ENCODE measurements at regions not wholly inside any gene's neighbourhood (a gene's known extent, or its start where the extent isn't known, plus 50 kb on each side); places are given as distances from the start of the nearest gene placed in this dataset.
"Not testable (repeated sequence)": the region's sequence is repeated elsewhere in the genome, so short reads cannot be mapped to it uniquely, and the experiment has no call there.

GRCh38 chr5:135266303-135266635 is 132.8 kb downstream of the MACROH2A1 start:
- DNase-seq = no peak
- 66 to 77% (median 76%) methylated on average over 6 of the region's 6 CpGs for WGBS, 3 donors
- peak overlapping the region in 1 of 3 donors; percentile 29 for H3K27ac ChIP-seq (ENCODE audit: low read depth in 1 of 3, low read length in 2 of 3)
- no peak overlapping the region for H3K4me3 ChIP-seq (ENCODE audit: low read depth in 1 of 3, low read length in 3 of 3)
- H3K36me3 ChIP-seq (ENCODE audit: control insufficient read depth in 3 of 3, insufficient read depth in 2 of 3, low read depth in 1 of 3, low read length in 3 of 3) = no peaks in the 10 kb centered on the region
- H3K27me3 ChIP-seq (ENCODE audit: control insufficient read depth in 3 of 3, insufficient read depth in 3 of 3, low read length in 3 of 3) = no peaks in the 10 kb centered on the region
- no peak for FAIRE-seq
- no peaks in the 10 kb centered on the region for H3K9me3 ChIP-seq (ENCODE audit: control insufficient read depth in 2 of 2, insufficient read depth in 1 of 2, low read depth in 1 of 2, low read length in 1 of 2)
- H3K4me1 ChIP-seq (ENCODE audit: control insufficient read depth in 3 of 3, insufficient read depth in 2 of 3, low read depth in 1 of 3, low read length in 2 of 3) = peaks cover 0 to 3% (median 0%) of the 10 kb centered on the region in 3 donors

DNA sequence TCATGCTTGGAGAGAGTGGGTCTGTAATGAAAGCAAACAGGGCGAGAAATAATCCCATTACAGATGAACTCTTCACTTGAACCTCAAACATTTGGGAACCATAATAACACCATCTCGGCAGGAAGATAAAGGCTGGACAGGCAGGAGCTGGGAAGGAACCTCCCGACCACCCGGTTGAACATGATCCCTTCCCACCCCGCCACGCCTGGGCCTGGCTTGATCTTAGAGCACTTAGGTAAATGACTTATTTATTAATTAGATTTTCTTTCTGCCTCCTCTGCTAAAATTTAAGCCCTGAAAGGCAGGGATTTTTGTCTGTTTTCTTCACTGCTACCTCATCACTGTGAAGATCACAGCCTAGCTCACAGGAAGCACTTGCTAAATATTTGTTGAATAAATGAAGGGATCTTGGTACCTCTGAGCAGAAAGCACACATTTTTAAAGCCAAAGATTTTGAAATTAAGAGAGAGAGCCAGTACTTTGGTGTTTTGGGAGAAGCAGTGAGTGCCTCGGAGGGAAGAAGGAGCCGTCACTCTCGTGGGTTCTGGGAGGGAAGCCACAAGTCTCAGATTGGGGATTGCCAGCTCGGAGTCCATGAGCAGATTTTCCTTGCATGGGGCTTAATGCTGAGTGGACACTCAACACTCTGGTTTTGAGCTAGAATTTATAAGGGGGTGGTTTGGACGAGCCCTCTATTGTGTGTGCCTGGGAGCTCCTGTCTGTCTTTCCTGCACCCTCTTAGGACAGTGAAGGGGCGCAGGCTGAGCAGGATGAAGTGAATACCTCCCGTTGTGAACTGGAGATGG is 133.3 kb downstream of the MACROH2A1 start:
- no peak for DNase-seq
- WGBS, 3 donors = 63 to 75% (median 70%) methylated on average over 13 of the region's 13 CpGs
- Histone ChIP-seq H3K27ac (ENCODE audit: low read depth in 1 of 3, low read length in 2 of 3) (peak overlapping the region in 1 of 3 donors; percentile 35), H3K27me3 (ENCODE audit: control insufficient read depth in 3 of 3, insufficient read depth in 3 of 3, low read length in 3 of 3) (no peaks in the 10 kb centered on the region), H3K9me3 (ENCODE audit: control insufficient read depth in 2 of 2, insufficient read depth in 1 of 2, low read depth in 1 of 2, low read length in 1 of 2) (no peaks in the 10 kb centered on the region), H3K4me3 (ENCODE audit: low read depth in 1 of 3, low read length in 3 of 3) (no peak overlapping the region), H3K36me3 (ENCODE audit: control insufficient read depth in 3 of 3, insufficient read depth in 2 of 3, low read depth in 1 of 3, low read length in 3 of 3) (no peaks in the 10 kb centered on the region), H3K4me1 (ENCODE audit: control insufficient read depth in 3 of 3, insufficient read depth in 2 of 3, low read depth in 1 of 3, low read length in 2 of 3) (peaks cover 0 to 3% (median 0%) of the 10 kb centered on the region in 3 donors)
- no peak for FAIRE-seq

DNA sequence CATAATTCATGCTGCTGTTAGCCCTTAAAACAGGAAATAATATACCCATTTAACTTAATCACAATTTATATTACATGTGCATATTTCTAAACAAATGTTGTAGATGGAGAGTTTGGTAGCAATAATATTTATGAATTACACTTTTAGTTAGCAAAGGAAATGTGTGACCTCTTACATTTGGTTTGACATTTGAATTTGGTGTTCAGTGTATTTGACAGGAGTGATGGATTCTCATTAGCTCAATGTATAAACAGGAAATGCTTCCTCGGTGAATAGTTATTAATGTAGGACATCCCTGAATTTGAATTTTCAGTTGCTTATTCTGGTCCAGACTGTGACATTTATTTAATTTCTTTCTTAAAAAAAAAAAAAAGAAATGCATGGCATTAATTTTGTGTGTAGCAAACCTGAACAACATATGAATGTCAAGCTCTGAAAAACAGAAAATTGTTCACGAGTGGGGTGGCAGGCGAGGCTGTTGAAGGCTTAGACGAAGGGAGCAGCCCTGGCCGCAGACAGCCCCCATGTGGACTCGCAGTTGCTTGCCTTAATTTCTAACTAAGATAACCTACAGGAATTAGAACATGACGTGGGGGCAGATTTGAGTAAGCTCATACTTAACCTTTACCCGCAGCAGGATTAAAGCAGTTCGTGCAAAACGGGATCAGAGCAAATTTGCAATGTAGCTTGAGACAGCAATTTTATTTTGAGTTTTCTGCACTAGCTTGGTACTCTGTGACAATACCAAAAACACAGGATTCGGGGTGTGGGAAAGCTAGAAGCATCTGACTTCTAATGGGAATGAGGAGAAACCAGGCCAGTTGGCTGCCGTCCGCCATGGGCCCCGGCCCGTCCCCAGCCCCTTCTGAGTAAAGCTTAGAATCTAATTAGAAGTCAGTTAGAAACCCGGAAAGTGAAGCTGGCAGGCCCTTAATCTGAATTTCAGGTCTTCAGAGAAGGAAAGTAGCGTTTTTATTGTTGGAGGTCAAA is 134.3 kb downstream of the MACROH2A1 start:
- Histone ChIP-seq H3K9me3 (ENCODE audit: control insufficient read depth in 2 of 2, insufficient read depth in 1 of 2, low read depth in 1 of 2, low read length in 1 of 2) (no peaks in the 10 kb centered on the region), H3K36me3 (ENCODE audit: control insufficient read depth in 3 of 3, insufficient read depth in 2 of 3, low read depth in 1 of 3, low read length in 3 of 3) (no peaks in the 10 kb centered on the region), H3K27ac (ENCODE audit: low read depth in 1 of 3, low read length in 2 of 3) (peak overlapping the region in 1 of 3 donors; percentile 54), H3K4me3 (ENCODE audit: low read depth in 1 of 3, low read length in 3 of 3) (no peak overlapping the region), H3K27me3 (ENCODE audit: control insufficient read depth in 3 of 3, insufficient read depth in 3 of 3, low read length in 3 of 3) (no peaks in the 10 kb centered on the region), H3K4me1 (ENCODE audit: control insufficient read depth in 3 of 3, insufficient read depth in 2 of 3, low read depth in 1 of 3, low read length in 2 of 3) (peaks cover 0 to 3% (median 0%) of the 10 kb centered on the region in 3 donors)
- FAIRE-seq (no peak), DNase-seq (no peak)
- WGBS, 3 donors = 46 to 64% (median 58%) methylated on average over 17 of the region's 17 CpGs

DNA sequence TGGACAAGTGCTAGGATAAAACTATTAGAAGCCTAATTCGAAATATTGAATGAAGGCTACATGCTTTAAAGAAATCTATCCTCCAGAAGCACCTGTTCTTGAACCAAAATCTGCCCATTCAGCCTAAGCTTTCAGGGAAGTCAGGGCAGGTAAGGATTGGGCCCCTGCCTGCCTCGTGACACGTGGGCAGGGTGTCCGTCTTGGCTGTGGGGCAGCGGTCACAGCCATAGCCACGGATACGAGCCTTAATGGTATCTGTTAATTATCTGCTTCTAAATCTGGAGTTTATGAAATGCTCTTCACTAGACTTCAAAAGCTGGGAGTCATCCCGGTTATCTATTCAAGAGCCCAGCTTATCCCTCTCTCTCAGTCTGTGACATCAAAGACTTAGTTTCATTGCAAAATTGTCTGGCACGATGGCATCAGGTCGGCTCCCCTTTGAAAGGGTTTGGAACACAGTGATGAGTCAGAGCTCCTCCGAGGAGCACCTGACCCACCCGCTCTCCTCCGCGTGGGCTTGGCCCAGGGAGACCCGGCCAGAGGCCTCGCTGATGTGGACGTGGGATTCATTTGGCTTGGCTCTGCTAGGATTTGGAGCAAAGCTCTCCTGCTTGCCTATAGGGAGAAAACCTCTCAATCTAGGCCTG is 135.9 kb downstream of the MACROH2A1 start:
- FAIRE-seq (no peak), DNase-seq (no peak)
- no peak overlapping the region for H3K4me3 ChIP-seq (ENCODE audit: low read depth in 1 of 3, low read length in 3 of 3)
- H3K27me3 ChIP-seq (ENCODE audit: control insufficient read depth in 3 of 3, insufficient read depth in 3 of 3, low read length in 3 of 3) = no peaks in the 10 kb centered on the region
- H3K9me3 ChIP-seq (ENCODE audit: control insufficient read depth in 2 of 2, insufficient read depth in 1 of 2, low read depth in 1 of 2, low read length in 1 of 2) = no peaks in the 10 kb centered on the region
- no peaks in the 10 kb centered on the region for H3K36me3 ChIP-seq (ENCODE audit: control insufficient read depth in 3 of 3, insufficient read depth in 2 of 3, low read depth in 1 of 3, low read length in 3 of 3)
- H3K4me1 ChIP-seq (ENCODE audit: control insufficient read depth in 3 of 3, insufficient read depth in 2 of 3, low read depth in 1 of 3, low read length in 2 of 3) = peaks cover 0 to 3% (median 0%) of the 10 kb centered on the region in 3 donors
- 88 to 90% (median 89%) methylated on average over 17 of the region's 17 CpGs for whole genome bisulfite sequencing, 3 donors
- H3K27ac ChIP-seq (ENCODE audit: low read depth in 1 of 3, low read length in 2 of 3) = no peak overlapping the region

GRCh38 chr5:135262364-135262763 is 136.7 kb downstream of the MACROH2A1 start:
- 85 to 92% (median 90%) methylated on average over 5 of the region's 5 CpGs for WGBS, 3 donors
- FAIRE-seq (no peak), DNase-seq (no peak)
- Histone ChIP-seq H3K27ac (ENCODE audit: low read depth in 1 of 3, low read length in 2 of 3) (no peak overlapping the region), H3K4me3 (ENCODE audit: low read depth in 1 of 3, low read length in 3 of 3) (no peak overlapping the region), H3K9me3 (ENCODE audit: control insufficient read depth in 2 of 2, insufficient read depth in 1 of 2, low read depth in 1 of 2, low read length in 1 of 2) (no peaks in the 10 kb centered on the region), H3K36me3 (ENCODE audit: control insufficient read depth in 3 of 3, insufficient read depth in 2 of 3, low read depth in 1 of 3, low read length in 3 of 3) (no peaks in the 10 kb centered on the region), H3K27me3 (ENCODE audit: control insufficient read depth in 3 of 3, insufficient read depth in 3 of 3, low read length in 3 of 3) (no peaks in the 10 kb centered on the region), H3K4me1 (ENCODE audit: control insufficient read depth in 3 of 3, insufficient read depth in 2 of 3, low read depth in 1 of 3, low read length in 2 of 3) (peaks cover 0 to 3% (median 0%) of the 10 kb centered on the region in 3 donors)

- H3K9me3 ChIP-seq (ENCODE audit: control insufficient read depth in 2 of 2, insufficient read depth in 1 of 2, low read depth in 1 of 2, low read length in 1 of 2); H3K4me1 ChIP-seq (ENCODE audit: control insufficient read depth in 3 of 3, insufficient read depth in 2 of 3, low read depth in 1 of 3, low read length in 2 of 3); FAIRE-seq; H3K27me3 ChIP-seq (ENCODE audit: control insufficient read depth in 3 of 3, insufficient read depth in 3 of 3, low read length in 3 of 3); H3K4me3 ChIP-seq (ENCODE audit: low read depth in 1 of 3, low read length in 3 of 3); H3K36me3 ChIP-seq (ENCODE audit: control insufficient read depth in 3 of 3, insufficient read depth in 2 of 3, low read depth in 1 of 3, low read length in 3 of 3); H3K27ac ChIP-seq (ENCODE audit: low read depth in 1 of 3, low read length in 2 of 3); DNase-seq: not testable (repeated sequence)
These were observed 138.9 kb downstream of the MACROH2A1 start for GRCh38 chr5:135260108-135260507.

DNA sequence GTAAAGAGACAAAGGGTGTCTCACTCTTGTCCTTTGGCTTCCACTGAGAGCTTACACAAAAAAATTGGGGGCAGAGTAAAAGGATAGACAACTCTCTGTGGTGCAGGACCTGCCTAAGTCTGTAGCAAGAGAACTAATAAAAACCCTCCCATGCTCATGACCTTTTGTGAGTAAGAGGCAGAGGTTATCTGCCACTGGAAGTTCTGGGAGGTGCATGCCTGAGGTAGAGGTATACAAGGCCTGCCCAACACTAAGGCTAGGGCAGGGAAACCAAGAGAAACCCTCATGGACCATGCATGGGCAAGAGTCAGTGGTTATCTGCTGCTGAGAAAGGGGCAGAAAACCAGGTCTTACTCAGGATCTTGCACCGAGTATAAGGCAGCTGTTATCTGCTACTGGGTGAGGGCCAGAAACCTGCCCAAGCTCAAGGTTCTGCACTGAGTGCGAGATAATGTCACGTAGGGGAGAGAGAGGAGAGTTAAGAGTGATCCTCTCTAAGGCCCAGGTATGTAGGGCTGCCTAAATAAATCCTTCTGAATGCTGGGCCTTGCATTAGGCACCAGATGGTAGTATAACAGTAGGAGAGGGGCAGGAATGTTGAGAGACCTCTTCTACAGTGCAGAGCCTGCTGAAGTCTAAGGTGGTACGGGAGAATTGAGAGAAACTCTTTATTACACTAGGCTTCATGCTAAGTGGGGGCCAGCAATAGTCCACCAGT is 143.4 kb downstream of the MACROH2A1 start:
- H3K4me3 ChIP-seq (ENCODE audit: low read depth in 1 of 3, low read length in 3 of 3) = no peak overlapping the region
- H3K36me3 ChIP-seq (ENCODE audit: control insufficient read depth in 3 of 3, insufficient read depth in 2 of 3, low read depth in 1 of 3, low read length in 3 of 3) = no peaks in the 10 kb centered on the region
- DNase-seq (peak in 1 of 2 donors; percentile 42), FAIRE-seq (no peak)
- H3K27ac ChIP-seq (ENCODE audit: low read depth in 1 of 3, low read length in 2 of 3) = no peak overlapping the region
- H3K27me3 ChIP-seq (ENCODE audit: control insufficient read depth in 3 of 3, insufficient read depth in 3 of 3, low read length in 3 of 3) = no peaks in the 10 kb centered on the region
- peaks cover 0 to 2% (median 2%) of the 10 kb centered on the region in 3 donors for H3K4me1 ChIP-seq (ENCODE audit: control insufficient read depth in 3 of 3, insufficient read depth in 2 of 3, low read depth in 1 of 3, low read length in 2 of 3)
- no peaks in the 10 kb centered on the region for H3K9me3 ChIP-seq (ENCODE audit: control insufficient read depth in 2 of 2, insufficient read depth in 1 of 2, low read depth in 1 of 2, low read length in 1 of 2)
- WGBS, 3 donors = 60 to 75% (median 62%) methylated on average over 4 of the region's 4 CpGs

DNA sequence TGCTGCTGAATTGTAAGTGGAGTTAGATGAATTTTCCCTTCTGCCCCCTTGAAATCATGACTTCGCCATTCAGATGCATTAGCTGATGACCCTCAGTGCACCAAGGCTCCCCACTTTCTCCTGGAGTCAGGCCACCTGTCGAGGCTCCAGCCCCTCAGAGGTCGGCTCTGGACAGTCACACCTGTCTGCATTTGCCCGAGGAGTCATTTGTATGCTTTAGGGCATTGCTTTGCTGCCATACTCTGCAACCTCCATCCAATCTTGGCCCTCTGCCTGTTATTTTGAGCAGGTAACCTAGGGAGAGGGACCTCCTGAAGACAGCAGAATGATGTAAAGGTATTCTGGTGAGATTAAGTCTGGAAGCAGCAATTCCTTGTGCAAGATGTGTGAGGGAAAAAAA is 144.8 kb downstream of the MACROH2A1 start:
- DNase-seq (no peak), FAIRE-seq (no peak)
- WGBS, 3 donors = 65 to 84% (median 75%) methylated on average over 4 of the region's 4 CpGs
- Histone ChIP-seq H3K27me3 (ENCODE audit: control insufficient read depth in 3 of 3, insufficient read depth in 3 of 3, low read length in 3 of 3) (no peaks in the 10 kb centered on the region), H3K4me3 (ENCODE audit: low read depth in 1 of 3, low read length in 3 of 3) (no peak overlapping the region), H3K36me3 (ENCODE audit: control insufficient read depth in 3 of 3, insufficient read depth in 2 of 3, low read depth in 1 of 3, low read length in 3 of 3) (no peaks in the 10 kb centered on the region), H3K27ac (ENCODE audit: low read depth in 1 of 3, low read length in 2 of 3) (no peak overlapping the region), H3K9me3 (ENCODE audit: control insufficient read depth in 2 of 2, insufficient read depth in 1 of 2, low read depth in 1 of 2, low read length in 1 of 2) (no peaks in the 10 kb centered on the region), H3K4me1 (ENCODE audit: control insufficient read depth in 3 of 3, insufficient read depth in 2 of 3, low read depth in 1 of 3, low read length in 2 of 3) (peaks cover 0 to 2% (median 2%) of the 10 kb centered on the region in 3 donors)
